HCT116 (cell line): ENCODE measurements at regions not wholly inside any gene's neighbourhood (a gene's known extent, or its start where the extent isn't known, plus 50 kb on each side); places are given as distances from the start of the nearest gene placed in this dataset.

Source experiments
- ATAC-seq: fragments of 200-7000 bp; cut with Tn5 transposase; 2 replicates; pipeline ENCODE4 v1.9.1; 2020; ENCODE audit warnings: mild to moderate bottlenecking, moderate library complexity
- BruUV-seq: library from RNA; stranded (reverse); fragments of 400-500 nt; replicated peaks from 2 replicates; lab custom pipeline; 2021; lab: Mats Ljungman, UMichigan
- CTCF ChIA-PET: fragments of 300-600 bp; sonication (Branson Sonifier 250); formaldehyde crosslinking; loops from one replicate; lab custom pipeline; 2021; ENCODE audit warnings: antibody characterized with exemption; lab: Charles Lee
- POLR2A ChIA-PET: fragments of 300-600, 350-600 bp; sonication (Branson Sonifier 250); formaldehyde crosslinking; loops from one replicate; lab custom pipeline; 2021; ENCODE audit warnings: antibody characterized with exemption; lab: Charles Lee
- RAD21 ChIA-PET, 2 experiments: fragments of 300-600 bp; sonication (Branson Sonifier 250); formaldehyde crosslinking; loops; one replicate each; lab custom pipeline; 2023; ENCODE audit warnings: low total read pairs in 2 of 2; ENCODE audit not compliant: uncharacterized antibody in 2 of 2, unreplicated experiment in 2 of 2, low non-redundant PET in 1 of 2; lab: Charles Lee
- DNase-seq: peaks from one replicate; pipeline ENCODE4 v3.0.0-alpha.2; 2010; ENCODE audit warnings: low read depth, low spot score
- H2AFZ ChIP-seq: fragments of 200-600 bp; shearing (Covaris generic), sonication (generic); 2 replicates; pipeline ENCODE4 v1.6.1; 2017; ENCODE audit warnings: low read depth, mixed run types, mixed read lengths, antibody characterized with exemption, low read length; ENCODE audit not compliant: poor library complexity, severe bottlenecking
- H3K27ac ChIP-seq: 2 replicates; pipeline ENCODE4 v1.5.1; 2012; ENCODE audit warnings: low read depth, low read length
- H3K27me3 ChIP-seq: fragments of 200-600 bp; sonication (generic); 2 replicates; pipeline ENCODE4 v1.6.1; 2016; ENCODE audit warnings: mixed run types, low read length, mixed read lengths; ENCODE audit not compliant: insufficient read depth
- H3K36me3 ChIP-seq, 2 experiments: fragments of 200-500 bp in 1 of 2; fragments of 200-600 bp in 1 of 2; sonication (Bioruptor generic) in 1 of 2; sonication (generic) in 1 of 2; 2 replicates each; pipeline versions ENCODE4 v1.5.1 to v1.6.1; 2014 to 2016; ENCODE audit warnings: low read length in 2 of 2, inconsistent platforms in 1 of 2, mixed read lengths in 1 of 2, mixed run types in 1 of 2; ENCODE audit not compliant: insufficient read depth in 2 of 2, control insufficient read depth in 1 of 2
- H3K4me1 ChIP-seq, 2 experiments: fragments of 200-600 bp in 1 of 2; sonication (generic) in 1 of 2; 2 replicates each; pipeline versions ENCODE4 v1.5.1 to v1.6.1; 2012 to 2017; ENCODE audit warnings: low read length in 2 of 2, inconsistent platforms in 1 of 2, mild to moderate bottlenecking in 1 of 2, mixed read lengths in 1 of 2, mixed run types in 1 of 2, moderate library complexity in 1 of 2; ENCODE audit not compliant: insufficient read depth in 2 of 2, control insufficient read depth in 1 of 2
- H3K4me2 ChIP-seq: fragments of 200-600 bp; sonication (generic); 2 replicates; pipeline ENCODE4 v1.6.1; 2017; ENCODE audit warnings: mixed run types, low read length, mixed read lengths
- H3K4me3 ChIP-seq, 2 experiments: fragments of 200-600 bp in 1 of 2; sonication (generic) in 1 of 2; replicated peaks in 1 of 2; 2 replicates each; pipeline ENCODE4 v1.5.1; 2011 to 2016; ENCODE audit warnings: low read length in 2 of 2, control low read depth in 1 of 2, low read depth in 1 of 2, mild to moderate bottlenecking in 1 of 2, mixed read lengths in 1 of 2, mixed run types in 1 of 2
- H3K79me2 ChIP-seq: fragments of 200-600 bp; sonication (generic); 2 replicates; pipeline ENCODE4 v1.6.1; 2017; ENCODE audit warnings: mild to moderate bottlenecking, mixed run types, low read length, moderate library complexity, mixed read lengths; ENCODE audit not compliant: insufficient read depth
- H3K9ac ChIP-seq: fragments of 200-600 bp; sonication (generic); 2 replicates; pipeline ENCODE4 v1.6.1; 2016; ENCODE audit warnings: low read length, mixed read lengths
- H3K9me2 ChIP-seq: fragments of 200-600 bp; sonication (generic), shearing (Covaris generic); 2 replicates; pipeline ENCODE4 v1.6.1; 2017; ENCODE audit warnings: mixed run types, mild to moderate bottlenecking, moderate library complexity; ENCODE audit not compliant: insufficient read depth
- H3K9me3 ChIP-seq, 2 experiments: fragments of 200-500 bp in 1 of 2; fragments of 200-600 bp in 1 of 2; sonication (Bioruptor generic) in 1 of 2; sonication (generic) in 1 of 2; 2 replicates each; pipeline ENCODE4 v1.6.1; 2014 to 2017; ENCODE audit warnings: low read length in 2 of 2, mixed read lengths in 2 of 2, inconsistent platforms in 1 of 2, low read depth in 1 of 2, mild to moderate bottlenecking in 1 of 2, mixed run types in 1 of 2, moderate library complexity in 1 of 2; ENCODE audit not compliant: control insufficient read depth in 1 of 2, insufficient read depth in 1 of 2
- H4K20me1 ChIP-seq: fragments of 200-600 bp; sonication (generic), shearing (Covaris generic); 2 replicates; pipeline ENCODE4 v1.6.1; 2017; ENCODE audit warnings: mixed run types, mild to moderate bottlenecking, moderate library complexity; ENCODE audit not compliant: insufficient read depth
- ATF3 ChIP-seq: IDR thresholded peaks from 2 replicates; pipeline ENCODE4 v1.6.1; 2012
- CEBPB ChIP-seq: IDR thresholded peaks from 2 replicates; pipeline ENCODE4 v1.6.1; 2012; ENCODE audit warnings: low read depth
- CTCF ChIP-seq, 3 experiments: fragments of 200-600 bp in 1 of 3; sonication (generic) in 1 of 3; IDR thresholded peaks in 2 of 3; conservative IDR thresholded peaks in 1 of 3; 2 replicates each; pipeline ENCODE4 v1.5.1; 2012 to 2017; ENCODE audit warnings: low read depth in 2 of 3, low read length in 2 of 3, antibody characterized with exemption in 1 of 3, borderline replicate concordance in 1 of 3, control low read depth in 1 of 3, mild to moderate bottlenecking in 1 of 3, mixed read lengths in 1 of 3, mixed run types in 1 of 3, moderate library complexity in 1 of 3; ENCODE audit not compliant: insufficient read depth in 1 of 3
- EGR1 ChIP-seq: IDR thresholded peaks from 2 replicates; pipeline ENCODE4 v1.6.1; 2012; ENCODE audit warnings: low read depth
- ELF1 ChIP-seq: IDR thresholded peaks from 2 replicates; pipeline ENCODE4 v1.6.1; 2012; ENCODE audit warnings: low read depth, borderline replicate concordance
- EZH2 ChIP-seq: fragments of 200-600 bp; sonication (generic); IDR thresholded peaks from 2 replicates; pipeline ENCODE4 v1.6.1; 2017; ENCODE audit warnings: antibody characterized with exemption, mixed run types
- EZH2phosphoT487 ChIP-seq: fragments of 200-600 bp; IDR thresholded peaks from 2 replicates; pipeline ENCODE4 v1.6.1; 2018; ENCODE audit warnings: antibody characterized with exemption, borderline replicate concordance
- FOSL1 ChIP-seq: IDR thresholded peaks from 2 replicates; pipeline ENCODE4 v1.6.1; 2012; ENCODE audit warnings: low read depth
- MAX ChIP-seq: IDR thresholded peaks from 2 replicates; pipeline ENCODE4 v1.6.1; 2012
- POLR2A ChIP-seq: IDR thresholded peaks from 2 replicates; pipeline ENCODE4 v1.7.0; 2011; ENCODE audit warnings: borderline replicate concordance; ENCODE audit not compliant: insufficient read depth, insufficient read length; ENCODE audit errors: extremely low read depth
- POLR2AphosphoS5 ChIP-seq: IDR thresholded peaks from 2 replicates; pipeline ENCODE4 v1.6.1; 2011; ENCODE audit warnings: mild to moderate bottlenecking, low read depth, low read length, moderate library complexity
- RAD21 ChIP-seq: IDR thresholded peaks from 2 replicates; pipeline ENCODE4 v1.6.1; 2012; ENCODE audit warnings: low read depth, mild to moderate bottlenecking
- REST ChIP-seq: IDR thresholded peaks from 2 replicates; pipeline ENCODE4 v1.6.1; 2012; ENCODE audit warnings: low read depth
- SIN3A ChIP-seq: IDR thresholded peaks from 2 replicates; pipeline ENCODE4 v1.6.1; 2012; ENCODE audit warnings: low read depth
- SP1 ChIP-seq: IDR thresholded peaks from 2 replicates; pipeline ENCODE4 v1.6.1; 2012; ENCODE audit warnings: low read depth
- SRF ChIP-seq: IDR thresholded peaks from 2 replicates; pipeline ENCODE4 v1.6.1; 2012; ENCODE audit warnings: low read depth
- ZFX ChIP-seq: fragments of 450-650 bp; IDR thresholded peaks from 2 replicates; pipeline ENCODE4 v1.6.1; 2017
- ZNF274 ChIP-seq: fragments of 200-500 bp; sonication (Bioruptor generic); IDR thresholded peaks from 2 replicates; pipeline ENCODE4 v1.6.1; 2014; ENCODE audit warnings: mild to moderate bottlenecking, low read depth, low read length, inconsistent platforms
- intact Hi-C: fragments of 100-400 bp; cut with micrococcal nuclease; formaldehyde crosslinking; loops from 2 replicates; pipeline ENCODE4 v1.10.0; 2022

GRCh38 chr3:166714206-166714605 lies 665.9 kb downstream of the ZBBX start:
- H3K27me3 ChIP-seq = no peaks in the 10 kb centered on the region
- TF ChIP-seq FOSL1 (no peak), POLR2A (no peak), REST (no peak), ZFX (no peak), POLR2AphosphoS5 (no peak), MAX (no peak)
- TF ChIP-seq, all 23 proteins: peak for 0
- no peaks in the 10 kb centered on the region for H4K20me1 ChIP-seq
- no peak overlapping the region for H3K4me3 ChIP-seq
- no peaks in the 10 kb centered on the region for H3K36me3 ChIP-seq
- no peak overlapping the region for H3K9ac ChIP-seq
- no peak overlapping the region for H3K4me2 ChIP-seq
- no peaks in the 10 kb centered on the region for H3K4me1 ChIP-seq
- H3K9me2 ChIP-seq = no peaks in the 10 kb centered on the region
- H2AFZ ChIP-seq = no peak overlapping the region
- ChIA-PET CTCF (no interaction called here), POLR2A (no interaction called here), RAD21 (no interaction called here)
- no peaks in the 10 kb centered on the region for H3K9me3 ChIP-seq
- intact Hi-C loops = no loop called here
- DNase-seq (no peak), ATAC-seq (no peak)
- BruUV-seq = no TSS peak
- H3K79me2 ChIP-seq = no peaks in the 10 kb centered on the region
- H3K27ac ChIP-seq = no peak overlapping the region

GRCh38 chr3:166713787-166714186 lies 666.3 kb downstream of the ZBBX start:
- no peak overlapping the region for H3K4me2 ChIP-seq
- H3K27me3 ChIP-seq = no peaks in the 10 kb centered on the region
- intact Hi-C loops = no loop called here
- no peak overlapping the region for H3K4me3 ChIP-seq
- ChIA-PET POLR2A (no interaction called here), RAD21 (no interaction called here), CTCF (no interaction called here)
- H4K20me1 ChIP-seq = no peaks in the 10 kb centered on the region
- no peak overlapping the region for H3K27ac ChIP-seq
- ATAC-seq (no peak), DNase-seq (no peak)
- no peaks in the 10 kb centered on the region for H3K4me1 ChIP-seq
- H3K36me3 ChIP-seq = no peaks in the 10 kb centered on the region
- no peak overlapping the region for H3K9ac ChIP-seq
- no peak overlapping the region for H2AFZ ChIP-seq
- no peaks in the 10 kb centered on the region for H3K79me2 ChIP-seq
- H3K9me2 ChIP-seq = no peaks in the 10 kb centered on the region
- H3K9me3 ChIP-seq = no peaks in the 10 kb centered on the region
- no TSS peak for BruUV-seq
- TF ChIP-seq ZFX = no peak
- TF ChIP-seq CEBPB = no peak
- no peak for TF ChIP-seq ZNF274
- no peak for TF ChIP-seq SIN3A
- TF ChIP-seq ELF1 = no peak
- TF ChIP-seq RAD21 = no peak
- TF ChIP-seq ATF3 = no peak
- TF ChIP-seq EGR1 = no peak
- no peak for TF ChIP-seq SP1
- no peak for TF ChIP-seq EZH2
- TF ChIP-seq EZH2phosphoT487 = no peak
- no peak for TF ChIP-seq FOSL1
- TF ChIP-seq CTCF (IDR thresholded peaks at IDR 0.05 in 2 of 3, conservative IDR thresholded peaks at IDR 0.05 in 1 of 3; ENCODE audit: borderline replicate concordance in 1 of 3, insufficient read depth in 1 of 3, low read depth in 2 of 3, low read length in 2 of 3) = no peak
- TF ChIP-seq SRF = no peak
- no peak for TF ChIP-seq POLR2AphosphoS5
